Muscle of leg (tissue), 3 donors: ENCODE measurements at regions not wholly inside any gene's neighbourhood (a gene's known extent, or its start where the extent isn't known, plus 50 kb on each side); places are given as distances from the start of the nearest gene placed in this dataset.
A peak's percentile ranks its signal among the peaks of the same experiment; 100 is the strongest.

ENCODE experiments used
- DNase-seq: peaks from one replicate; pipeline ENCODE4 v3.0.0; 2013
- H3K27ac ChIP-seq: one replicate; pipeline ENCODE4 v1.5.1; 2013; ENCODE audit warnings: mild to moderate bottlenecking, low read length, control low read depth
- H3K27me3 ChIP-seq: one replicate; pipeline ENCODE4 v1.6.1; 2013; ENCODE audit warnings: low read length; ENCODE audit not compliant: control insufficient read depth, insufficient read depth
- H3K36me3 ChIP-seq: one replicate; pipeline ENCODE4 v1.6.1; 2013; ENCODE audit warnings: low read length; ENCODE audit not compliant: control insufficient read depth, insufficient read depth
- H3K4me1 ChIP-seq: one replicate; pipeline ENCODE4 v1.6.1; 2013; ENCODE audit warnings: low read length; ENCODE audit not compliant: control insufficient read depth, insufficient read depth
- H3K4me3 ChIP-seq: one replicate; pipeline ENCODE4 v1.5.1; 2013; ENCODE audit warnings: low read length, control low read depth
- H3K9me3 ChIP-seq: replicated peaks from 2 replicates; pipeline ENCODE4 v1.6.1; 2013; ENCODE audit warnings: low read depth, low read length; ENCODE audit not compliant: control insufficient read depth
- WGBS: methylation state at CpG from one replicate; pipeline ENCODE4 v1.1.5; 2013; ENCODE audit warnings: missing lambda C conversion rate; ENCODE audit not compliant: insufficient coverage; 5-methylcytosine and 5-hydroxymethylcytosine counted together

DNA sequence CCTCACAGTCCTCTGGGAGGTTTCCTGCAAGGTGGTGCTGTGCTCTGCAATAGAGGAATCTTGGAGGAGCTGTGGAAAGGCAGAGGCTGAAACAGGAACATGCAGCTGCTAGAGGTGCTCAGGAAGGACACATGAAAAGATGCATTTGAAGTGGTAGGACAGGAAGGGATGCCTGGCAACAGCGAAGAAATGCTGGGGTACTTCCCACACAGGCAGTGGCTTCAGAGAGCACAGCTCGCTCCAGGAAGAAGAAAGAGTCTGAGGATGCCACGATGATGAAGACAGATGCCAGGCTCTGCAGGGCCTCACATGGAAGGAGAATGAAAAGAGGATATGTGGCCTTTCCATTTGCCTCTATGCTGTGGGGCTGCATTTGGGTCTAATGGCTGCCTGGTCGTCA lies 77.0 kb upstream of the TMEM72 start:
- H3K9me3 ChIP-seq, result no peaks in the 10 kb centered on the region
- no peak for DNase-seq
- peaks cover 4% of the 10 kb centered on the region for H3K4me1 ChIP-seq
- H3K4me3 ChIP-seq, result no peak overlapping the region
- WGBS, result 96% methylated on average over 3 of the region's 4 CpGs
- no peak overlapping the region for H3K27ac ChIP-seq
- no peaks in the 10 kb centered on the region for H3K36me3 ChIP-seq
- H3K27me3 ChIP-seq, result no peaks in the 10 kb centered on the region

DNA sequence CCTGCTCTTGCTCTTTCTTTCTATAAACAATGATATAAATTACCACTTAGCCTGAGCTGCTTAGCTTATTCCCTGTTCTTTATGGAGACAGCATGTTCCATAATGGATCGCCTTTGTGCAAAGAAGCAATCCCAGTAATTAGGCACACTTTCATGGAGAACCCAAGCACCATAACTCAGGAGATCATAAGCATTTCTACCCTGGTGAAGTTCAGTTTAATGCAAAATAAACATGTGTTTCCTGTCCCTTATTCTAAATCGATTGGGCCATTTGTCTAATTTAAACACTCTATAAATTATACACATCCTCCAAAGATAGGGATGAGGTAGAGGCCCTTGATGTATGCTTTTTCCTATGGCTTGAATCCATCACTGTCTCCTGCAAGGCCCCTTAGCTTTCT lies 75.8 kb upstream of the TMEM72 start:
- no peaks in the 10 kb centered on the region for H3K27me3 ChIP-seq
- no peak overlapping the region for H3K4me3 ChIP-seq
- no peak overlapping the region for H3K27ac ChIP-seq
- no peak for DNase-seq
- 17% methylated on average over 1 of the region's 2 CpGs for WGBS
- peaks cover 7% of the 10 kb centered on the region for H3K4me1 ChIP-seq
- H3K9me3 ChIP-seq, result no peaks in the 10 kb centered on the region
- H3K36me3 ChIP-seq, result no peaks in the 10 kb centered on the region

DNA sequence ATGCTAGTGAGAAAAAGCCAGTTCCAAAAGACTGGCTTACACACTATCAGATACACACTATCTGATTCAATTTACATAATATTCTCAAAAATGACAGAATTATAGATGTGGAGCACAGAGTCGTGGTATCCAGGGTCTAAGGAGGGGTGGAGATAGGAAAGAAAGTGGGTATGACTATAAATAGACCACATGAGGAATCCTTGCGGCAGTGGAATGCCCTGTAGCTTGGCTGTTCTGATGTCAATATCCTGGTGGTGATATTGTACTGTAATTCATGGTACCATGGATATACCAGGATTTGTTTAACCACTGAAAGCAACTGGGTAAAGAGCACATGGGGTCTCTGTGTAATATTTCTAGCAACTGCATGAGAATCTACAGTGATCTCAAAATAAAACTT lies 67.7 kb upstream of the TMEM72 start:
- DNase-seq, result no peak
- Histone ChIP-seq H3K4me3 (no peak overlapping the region), H3K9me3 (no peaks in the 10 kb centered on the region), H3K27ac (no peak overlapping the region), H3K4me1 (peaks cover 7% of the 10 kb centered on the region), H3K27me3 (no peaks in the 10 kb centered on the region), H3K36me3 (no peaks in the 10 kb centered on the region)
- WGBS, result 86% methylated on average over 2 of the region's 2 CpGs

DNA sequence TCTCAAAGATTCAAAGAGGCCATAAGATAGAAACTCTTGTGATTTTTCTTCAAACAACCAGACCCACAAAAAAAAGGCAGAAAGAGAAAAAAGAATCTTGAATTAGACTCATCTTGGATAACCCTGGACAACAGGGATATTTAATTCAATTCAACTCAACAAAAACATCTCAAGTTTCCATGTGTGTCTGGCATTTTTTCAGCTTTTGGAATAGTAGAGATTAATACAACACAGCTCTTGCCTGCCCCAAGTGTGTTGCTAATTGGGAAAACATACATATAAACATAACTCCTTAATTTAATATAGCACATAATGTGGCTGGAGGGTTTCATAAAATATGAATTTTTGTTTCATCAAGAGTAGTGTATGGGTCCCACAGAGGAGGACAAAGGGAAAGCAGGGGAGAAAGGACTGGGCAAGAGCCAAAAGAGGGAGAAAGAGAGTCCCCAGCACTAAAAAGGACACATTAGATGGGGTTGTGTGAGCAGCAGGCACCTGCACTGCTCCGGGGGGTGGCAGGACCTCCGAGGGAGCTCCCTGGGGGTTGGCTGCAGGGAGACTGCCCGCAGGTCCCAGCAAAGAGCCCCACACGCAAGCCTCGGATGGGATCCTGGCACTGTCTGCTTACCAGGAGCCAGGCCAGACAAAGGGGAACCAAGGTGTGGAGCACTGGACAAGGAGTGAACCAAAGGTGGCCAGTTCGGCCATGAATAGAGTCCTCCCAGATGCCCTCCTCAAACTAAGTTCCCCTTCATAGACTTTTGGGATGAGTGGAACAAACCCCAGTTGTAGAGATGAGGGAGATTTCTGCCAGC lies 65.6 kb upstream of the TMEM72 start:
- WGBS, result 80% methylated on average over 5 of the region's 6 CpGs
- no peaks in the 10 kb centered on the region for H3K36me3 ChIP-seq
- H3K4me3 ChIP-seq, result no peak overlapping the region
- H3K27me3 ChIP-seq, result no peaks in the 10 kb centered on the region
- peaks cover 4% of the 10 kb centered on the region for H3K9me3 ChIP-seq
- no peak overlapping the region for H3K27ac ChIP-seq
- DNase-seq, result peak; percentile 65
- no peaks in the 10 kb centered on the region for H3K4me1 ChIP-seq

DNA sequence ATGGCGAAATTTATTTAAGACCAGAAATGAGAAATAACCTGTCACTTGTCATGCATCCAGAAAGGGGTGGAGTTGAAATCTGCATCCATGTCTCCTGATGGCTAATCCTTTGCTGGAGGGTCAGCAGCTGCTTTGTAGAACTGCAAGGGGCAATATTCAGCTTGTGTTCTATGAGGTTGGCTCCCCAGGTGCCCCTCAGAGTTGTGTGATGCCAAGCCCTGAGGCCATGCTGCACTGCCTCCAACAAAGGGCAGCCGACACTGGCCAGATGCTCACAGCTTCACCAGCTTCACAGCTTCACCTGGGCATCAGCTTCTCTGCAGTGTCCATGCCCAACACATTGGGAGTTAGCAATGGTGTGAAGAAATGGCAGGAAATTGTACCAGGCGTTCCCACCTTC lies 64.0 kb upstream of the TMEM72 start:
- Histone ChIP-seq H3K27ac (no peak overlapping the region), H3K4me1 (no peaks in the 10 kb centered on the region), H3K9me3 (peaks cover 4% of the 10 kb centered on the region), H3K4me3 (no peak overlapping the region), H3K27me3 (no peaks in the 10 kb centered on the region), H3K36me3 (no peaks in the 10 kb centered on the region)
- WGBS, result 100% methylated on average over 1 of the region's 3 CpGs
- no peak for DNase-seq

DNA sequence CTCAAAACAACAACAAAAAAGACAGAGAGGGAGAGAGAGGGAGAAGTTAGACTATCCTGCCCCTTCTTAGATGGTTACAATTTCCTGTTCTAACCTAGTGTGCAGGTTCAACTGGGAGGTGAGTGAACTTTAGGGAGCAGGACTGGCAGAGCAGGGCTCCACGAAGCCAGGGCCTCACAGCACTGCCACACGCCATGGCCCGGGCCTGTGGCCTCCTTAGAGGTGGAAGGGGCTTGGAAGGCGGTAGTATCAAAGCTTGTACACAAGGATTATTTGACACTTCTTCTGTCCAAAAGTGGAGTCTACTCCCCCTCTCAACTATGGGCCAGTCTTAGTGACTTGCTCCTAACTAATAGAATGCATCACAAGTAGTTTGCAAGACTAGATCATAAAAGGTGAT lies 62.9 kb upstream of the TMEM72 start:
- 100% methylated on average over 1 of the region's 4 CpGs for WGBS
- H3K27me3 ChIP-seq, result no peaks in the 10 kb centered on the region
- DNase-seq, result no peak
- H3K36me3 ChIP-seq, result no peaks in the 10 kb centered on the region
- peaks cover 4% of the 10 kb centered on the region for H3K9me3 ChIP-seq
- H3K27ac ChIP-seq, result no peak overlapping the region
- H3K4me1 ChIP-seq, result peaks cover 2% of the 10 kb centered on the region
- no peak overlapping the region for H3K4me3 ChIP-seq

DNA sequence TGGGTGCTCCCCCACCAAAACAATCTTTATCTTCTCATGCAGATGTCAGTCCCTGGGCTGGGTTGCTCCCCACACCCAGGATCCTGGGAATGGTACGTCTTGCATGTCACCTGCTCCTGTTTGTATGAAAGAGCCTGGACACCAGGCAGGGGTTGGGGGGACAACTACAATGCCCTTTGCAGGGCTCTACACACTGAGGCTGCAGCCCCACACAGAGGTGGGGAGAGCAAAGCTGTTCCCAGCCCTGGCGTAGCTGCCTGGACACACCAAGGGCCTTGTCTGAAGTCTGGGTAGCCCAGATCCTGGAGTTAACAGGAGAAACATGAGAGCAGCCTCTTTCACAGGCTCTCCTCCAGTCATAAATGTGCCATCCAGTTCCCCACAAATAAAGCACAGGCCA lies 61.2 kb upstream of the TMEM72 start:
- DNase-seq, result no peak
- Histone ChIP-seq H3K27me3 (peaks cover under 1% of the 10 kb centered on the region), H3K36me3 (no peaks in the 10 kb centered on the region), H3K4me1 (peaks cover 14% of the 10 kb centered on the region), H3K9me3 (peaks cover 4% of the 10 kb centered on the region), H3K4me3 (no peak overlapping the region), H3K27ac (no peak overlapping the region)
- 69% methylated on average over 2 of the region's 2 CpGs for WGBS

DNA sequence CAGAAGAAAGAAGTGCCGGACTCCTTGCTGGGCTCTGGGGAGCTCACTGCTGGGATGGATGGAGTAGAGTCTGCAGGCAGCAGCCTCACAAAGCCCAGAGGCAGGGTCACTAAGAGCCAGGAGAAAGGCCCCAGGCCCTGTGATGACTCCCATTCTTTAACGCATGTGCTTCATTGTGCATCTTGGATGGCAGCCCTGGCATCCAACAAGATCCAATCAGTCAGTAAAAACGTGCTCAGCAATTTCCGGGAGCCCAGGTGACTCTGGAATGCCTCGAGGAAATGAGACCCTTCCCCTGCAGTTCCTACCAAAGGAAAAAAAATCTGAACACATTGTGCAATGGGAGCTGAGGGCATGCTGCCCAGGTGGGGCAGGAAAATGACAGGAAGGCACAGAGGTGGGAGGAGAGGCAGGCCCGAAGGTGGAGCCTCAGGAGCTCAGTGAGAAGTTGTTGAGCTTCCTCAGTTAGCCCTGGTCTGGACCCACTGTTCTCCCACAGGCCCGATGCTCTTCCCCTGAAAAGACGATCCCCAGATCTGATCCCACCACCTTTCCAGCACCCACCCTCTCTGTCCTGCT lies 60.7 kb upstream of the TMEM72 start:
- Histone ChIP-seq H3K36me3 (no peaks in the 10 kb centered on the region), H3K27me3 (peaks cover 2% of the 10 kb centered on the region), H3K9me3 (peaks cover 4% of the 10 kb centered on the region), H3K27ac (no peak overlapping the region), H3K4me3 (no peak overlapping the region), H3K4me1 (peaks cover 19% of the 10 kb centered on the region)
- WGBS, result 73% methylated on average over 4 of the region's 8 CpGs
- DNase-seq, result no peak

DNA sequence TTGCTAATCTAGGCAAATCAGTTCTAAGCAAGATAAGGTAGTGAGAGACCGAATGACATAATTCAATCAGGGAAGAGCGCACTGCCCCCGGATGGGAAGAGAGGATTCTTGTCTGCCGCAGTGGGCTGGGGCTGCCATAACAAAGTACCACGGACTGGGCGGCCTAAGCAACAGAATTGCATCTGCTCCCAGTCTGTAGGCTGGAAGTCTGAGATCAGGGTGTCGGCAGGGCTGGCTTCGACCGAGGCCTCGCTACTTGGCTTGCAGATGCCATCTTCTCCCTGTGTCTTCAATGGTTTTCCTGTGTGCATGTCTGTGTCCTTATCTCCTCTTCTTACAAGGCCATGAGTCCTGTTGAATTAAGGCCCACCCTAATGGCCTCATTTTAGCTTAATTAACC lies 59.7 kb upstream of the TMEM72 start:
- Histone ChIP-seq H3K27me3 (peaks cover 2% of the 10 kb centered on the region), H3K36me3 (no peaks in the 10 kb centered on the region), H3K9me3 (peaks cover 4% of the 10 kb centered on the region), H3K27ac (no peak overlapping the region), H3K4me3 (no peak overlapping the region), H3K4me1 (peaks cover 19% of the 10 kb centered on the region)
- WGBS, result 96% methylated on average over 10 of the region's 10 CpGs
- no peak for DNase-seq

DNA sequence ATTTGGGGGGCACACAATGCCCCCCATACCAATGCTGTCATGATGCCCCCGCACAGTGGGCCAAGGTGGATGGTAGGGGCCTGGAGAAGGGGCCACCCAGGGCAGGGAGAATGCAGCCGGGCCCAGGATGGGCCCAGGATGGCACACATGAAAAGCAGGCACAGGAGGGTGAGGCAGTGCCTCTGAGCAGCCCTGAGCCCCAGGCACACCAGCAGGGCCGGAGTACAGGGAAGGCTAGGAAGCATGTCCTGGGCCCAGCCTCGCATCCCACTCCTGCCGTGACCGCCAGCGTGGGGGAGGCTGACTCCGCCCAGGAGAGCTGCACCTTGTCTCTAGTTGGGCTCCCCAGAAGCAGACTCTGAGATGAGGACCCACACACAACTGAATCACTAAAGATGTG lies 59.3 kb upstream of the TMEM72 start:
- Histone ChIP-seq H3K4me3 (no peak overlapping the region), H3K27ac (no peak overlapping the region), H3K4me1 (peaks cover 19% of the 10 kb centered on the region), H3K27me3 (peaks cover 2% of the 10 kb centered on the region), H3K9me3 (peaks cover 4% of the 10 kb centered on the region), H3K36me3 (no peaks in the 10 kb centered on the region)
- 97% methylated on average over 3 of the region's 8 CpGs for WGBS
- DNase-seq, result no peak
